ENCODE measurements at regions not wholly inside any gene's neighbourhood (a gene's known extent, or its start where the extent isn't known, plus 50 kb on each side); places are given as distances from the start of the nearest gene placed in this dataset.

DNA sequence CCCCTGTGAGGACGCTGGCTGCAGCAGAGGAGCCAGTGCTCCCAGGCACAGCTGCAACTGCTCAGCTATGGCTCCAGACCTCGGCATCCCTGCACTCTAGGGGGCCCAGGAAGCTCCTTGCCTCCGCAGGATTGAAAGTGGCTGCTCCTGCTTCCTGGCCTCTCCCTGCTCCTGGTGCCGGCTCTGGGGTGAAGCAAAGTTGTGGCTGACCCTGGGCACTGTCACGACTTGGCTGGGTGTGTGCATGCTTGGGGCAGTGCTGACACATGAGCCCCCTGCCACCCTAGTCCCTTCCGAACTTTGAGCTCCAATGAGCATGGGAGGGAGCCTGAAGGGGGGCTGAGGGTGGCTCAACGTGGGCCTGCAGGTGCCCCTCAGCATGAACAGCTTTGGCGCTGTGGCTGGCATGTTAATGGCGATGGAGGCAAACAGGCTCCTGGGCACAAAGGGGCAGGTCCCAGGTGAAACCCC lies 1512.2 kb downstream of the KCNT2 start:
- no peak for TF ChIP-seq EZH2phosphoT487 (IDR thresholded peaks at IDR 0.05; ENCODE audit: borderline replicate concordance)
- TF ChIP-seq ZNF274 (IDR thresholded peaks at IDR 0.05; ENCODE audit: low read depth, low read length) = no peak

Measured in HCT116 (cell line).